HEK293 (cell line): ENCODE measurements at regions not wholly inside any gene's neighbourhood (a gene's known extent, or its start where the extent isn't known, plus 50 kb on each side); places are given as distances from the start of the nearest gene placed in this dataset.

Experiments used
- CTCF ChIA-PET: fragments of 350-600 bp; formaldehyde crosslinking; extraction: SDS; loops from one replicate; lab custom pipeline; 2021; ENCODE audit warnings: antibody characterized with exemption; lab: Yijun Ruan, JAX
- POLR2A ChIA-PET: fragments of 300-600 bp; formaldehyde crosslinking; extraction: SDS; loops from one replicate; lab custom pipeline; 2020; ENCODE audit warnings: antibody characterized with exemption, inconsistent platforms; lab: Yijun Ruan, JAX
- H3K27ac ChIP-seq: fragments of 200-500 bp; sonication (Bioruptor generic); 2 replicates; pipeline ENCODE4 v1.5.1; 2014; ENCODE audit warnings: low read depth, low read length, control low read depth, inconsistent platforms; ENCODE audit errors: extremely low read depth
- H3K36me3 ChIP-seq, 2 experiments: fragments of 200-500 bp in 1 of 2; sonication (Bioruptor generic) in 1 of 2; 1 replicate in 1 of 2; 2 replicates in 1 of 2; pipeline ENCODE4 v1.5.1; 2014 to 2017; ENCODE audit warnings: inconsistent platforms in 2 of 2, low read length in 2 of 2; ENCODE audit not compliant: control insufficient read depth in 2 of 2, insufficient read depth in 1 of 2
- H3K4me1 ChIP-seq: fragments of 200-500 bp; sonication (Bioruptor generic); 2 replicates; pipeline ENCODE4 v1.5.1; 2014; ENCODE audit warnings: mild to moderate bottlenecking, low read length, inconsistent platforms; ENCODE audit not compliant: control insufficient read depth, insufficient read depth
- H3K4me3 ChIP-seq: 2 replicates; pipeline ENCODE4 v1.5.1; 2011; ENCODE audit warnings: low read depth, mild to moderate bottlenecking, control low read depth, low read length, moderate library complexity
- H3K9me3 ChIP-seq: fragments of 200-500 bp; sonication (Bioruptor generic); 2 replicates; pipeline ENCODE4 v1.5.1; 2014; ENCODE audit warnings: low read depth, low read length, inconsistent platforms; ENCODE audit not compliant: control insufficient read depth, insufficient read depth
- FEZF1 ChIP-seq: fragments of 450-650 bp; formaldehyde crosslinking; IDR thresholded peaks from 2 replicates; pipeline ENCODE4 v1.5.1; 2016; ENCODE audit warnings: missing biosample characterization, missing genetic modification characterization
- GFI1B ChIP-seq: fragments of 450-650 bp; formaldehyde crosslinking; IDR thresholded peaks from 2 replicates; pipeline ENCODE4 v1.5.1; 2016; ENCODE audit warnings: missing biosample characterization, missing genetic modification characterization
- GLI2 ChIP-seq: fragments of 450-650 bp; formaldehyde crosslinking; IDR thresholded peaks from 2 replicates; pipeline ENCODE4; 2017; ENCODE audit warnings: missing biosample characterization, missing genetic modification characterization, low read depth, borderline replicate concordance
- GLI4 ChIP-seq: fragments of 450-650 bp; formaldehyde crosslinking; IDR thresholded peaks from 2 replicates; pipeline ENCODE4 v1.5.1; 2016; ENCODE audit warnings: missing biosample characterization, missing genetic modification characterization
- KLF10 ChIP-seq: fragments of 450-650 bp; IDR thresholded peaks from 2 replicates; pipeline ENCODE4 v1.5.1; 2018; ENCODE audit warnings: missing biosample characterization, mild to moderate bottlenecking, missing genetic modification characterization
- PRDM10 ChIP-seq: fragments of 450-650 bp; formaldehyde crosslinking; IDR thresholded peaks from 2 replicates; pipeline ENCODE4 v1.5.1; 2016; ENCODE audit warnings: missing biosample characterization, missing genetic modification characterization
- ZBTB20 ChIP-seq: fragments of 450-650 bp; formaldehyde crosslinking; IDR thresholded peaks from 2 replicates; pipeline ENCODE4 v1.5.1; 2016; ENCODE audit warnings: missing biosample characterization, missing genetic modification characterization
- ZBTB7A ChIP-seq: fragments of 450-650 bp; formaldehyde crosslinking; IDR thresholded peaks from 2 replicates; pipeline ENCODE4 v1.5.1; 2016; ENCODE audit warnings: low read depth, missing biosample characterization, missing genetic modification characterization
- ZNF132 ChIP-seq: fragments of 450-650 bp; formaldehyde crosslinking; IDR thresholded peaks from 2 replicates; pipeline ENCODE4 v1.5.1; 2017; ENCODE audit warnings: missing biosample characterization, missing genetic modification characterization, borderline replicate concordance
- ZNF140 ChIP-seq: fragments of 450-650 bp; formaldehyde crosslinking; IDR thresholded peaks from 2 replicates; pipeline ENCODE4 v1.5.1; 2016; ENCODE audit warnings: missing biosample characterization, missing genetic modification characterization
- ZNF146 ChIP-seq: fragments of 450-650 bp; formaldehyde crosslinking; IDR thresholded peaks from 2 replicates; pipeline ENCODE4 v1.5.1; 2016; ENCODE audit warnings: missing biosample characterization, missing genetic modification characterization
- ZNF18 ChIP-seq: fragments of 450-650 bp; formaldehyde crosslinking; IDR thresholded peaks from 2 replicates; pipeline ENCODE4 v1.5.1; 2016; ENCODE audit warnings: missing biosample characterization, missing genetic modification characterization
- ZNF23 ChIP-seq: fragments of 450-650 bp; formaldehyde crosslinking; IDR thresholded peaks from 2 replicates; pipeline ENCODE4 v1.5.1; 2016; ENCODE audit warnings: missing biosample characterization, missing genetic modification characterization, borderline replicate concordance
- ZNF366 ChIP-seq: fragments of 450-650 bp; formaldehyde crosslinking; conservative IDR thresholded peaks from 2 replicates; pipeline ENCODE4 v1.5.1; 2016; ENCODE audit warnings: missing biosample characterization, missing genetic modification characterization
- ZNF433 ChIP-seq: fragments of 450-650 bp; formaldehyde crosslinking; IDR thresholded peaks from 2 replicates; pipeline ENCODE4 v1.5.1; 2016; ENCODE audit warnings: missing biosample characterization, missing genetic modification characterization, low read depth
- ZNF558 ChIP-seq: fragments of 450-650 bp; formaldehyde crosslinking; IDR thresholded peaks from 2 replicates; pipeline ENCODE4 v1.5.1; 2016; ENCODE audit warnings: missing biosample characterization, missing genetic modification characterization
- ZNF560 ChIP-seq: fragments of 450-650 bp; formaldehyde crosslinking; IDR thresholded peaks from 2 replicates; pipeline ENCODE4 v1.5.1; 2017; ENCODE audit warnings: missing biosample characterization, missing genetic modification characterization, borderline replicate concordance
- ZNF561 ChIP-seq: fragments of 450-650 bp; IDR thresholded peaks from 2 replicates; pipeline ENCODE4 v1.5.1; 2018; ENCODE audit warnings: missing biosample characterization, missing genetic modification characterization, borderline replicate concordance
- ZNF664 ChIP-seq: fragments of 450-650 bp; formaldehyde crosslinking; IDR thresholded peaks from 2 replicates; pipeline ENCODE4 v1.5.1; 2016; ENCODE audit warnings: missing biosample characterization, missing genetic modification characterization
- TF ChIP-seq, protein P1 (sequence below): fragments of 450-650 bp; formaldehyde crosslinking; IDR thresholded peaks from 2 replicates; pipeline ENCODE4 v1.5.1; 2017; ENCODE audit warnings: missing biosample characterization, missing genetic modification characterization
- TF ChIP-seq, protein P2 (sequence below): fragments of 450-650 bp; formaldehyde crosslinking; IDR thresholded peaks from 2 replicates; pipeline ENCODE4 v1.5.1; 2016; ENCODE audit warnings: missing biosample characterization, missing genetic modification characterization
- TF ChIP-seq, protein P3 (sequence below): fragments of 450-650 bp; IDR thresholded peaks from 2 replicates; pipeline ENCODE4 v1.5.1; 2018; ENCODE audit warnings: missing biosample characterization, mild to moderate bottlenecking, missing genetic modification characterization

GRCh38 chr5:125257057-125257972 is 510.9 kb upstream of the ZNF608 start:
- Histone ChIP-seq H3K36me3 (no peaks in the 10 kb centered on the region), H3K4me1 (peaks cover 6% of the 10 kb centered on the region; the same call in 1 of the 2 replicates), H3K9me3 (no peaks in the 10 kb centered on the region), H3K27ac (no peak overlapping the region), H3K4me3 (no peak overlapping the region)
- ChIA-PET CTCF (interaction anchor here (0.6 to 0.7 kb wide), 3 partner anchors 152 to 992 kb away, joined by 3 to 4 read pairs (median 3); no protein-coding TSS in a partner anchor), POLR2A (no interaction called here)
- TF ChIP-seq GLI2 (tag by site-specific recombination) (0 out of 2 replicates have a peak, but pooled peaks have one; percentile 45), GFI1B (tag by site-specific recombination) (peak; percentile 59; the same call in 1 of the 2 replicates), ZNF664 (tag by site-specific recombination) (peak; percentile 78), FEZF1 (tag by site-specific recombination) (peak; percentile 69), ZNF146 (tag by site-specific recombination) (no peak), GLI4 (tag by site-specific recombination) (no peak), ZNF18 (tag by site-specific recombination) (0 out of 2 replicates have a peak, but pooled peaks have one; percentile 14), ZNF558 (tag by site-specific recombination) (0 out of 2 replicates have a peak, but pooled peaks have one; percentile 53), PRDM10 (peak; percentile 25; the same call in 1 of the 2 replicates), ZNF132 (no peak), ZBTB20 (tag by site-specific recombination) (no peak), ZNF433 (tag by site-specific recombination) (no peak), ZNF366 (tag by site-specific recombination) (peak; percentile 69), ZNF23 (tag by site-specific recombination) (no peak), KLF10 (tag by site-specific recombination) (0 out of 2 replicates have a peak, but pooled peaks have one; percentile 24), ZNF140 (no peak), ZNF561 (peak; percentile 63; the same call in 1 of the 2 replicates), ZBTB7A (tag by site-specific recombination) (no peak), ZNF560 (tag by site-specific recombination) (no peak)
- TF ChIP-seq, protein P1, sequence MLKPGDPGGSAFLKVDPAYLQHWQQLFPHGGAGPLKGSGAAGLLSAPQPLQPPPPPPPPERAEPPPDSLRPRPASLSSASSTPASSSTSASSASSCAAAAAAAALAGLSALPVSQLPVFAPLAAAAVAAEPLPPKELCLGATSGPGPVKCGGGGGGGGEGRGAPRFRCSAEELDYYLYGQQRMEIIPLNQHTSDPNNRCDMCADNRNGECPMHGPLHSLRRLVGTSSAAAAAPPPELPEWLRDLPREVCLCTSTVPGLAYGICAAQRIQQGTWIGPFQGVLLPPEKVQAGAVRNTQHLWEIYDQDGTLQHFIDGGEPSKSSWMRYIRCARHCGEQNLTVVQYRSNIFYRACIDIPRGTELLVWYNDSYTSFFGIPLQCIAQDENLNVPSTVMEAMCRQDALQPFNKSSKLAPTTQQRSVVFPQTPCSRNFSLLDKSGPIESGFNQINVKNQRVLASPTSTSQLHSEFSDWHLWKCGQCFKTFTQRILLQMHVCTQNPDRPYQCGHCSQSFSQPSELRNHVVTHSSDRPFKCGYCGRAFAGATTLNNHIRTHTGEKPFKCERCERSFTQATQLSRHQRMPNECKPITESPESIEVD (tag by site-specific recombination) = peak; percentile 96
- TF ChIP-seq, protein P2, sequence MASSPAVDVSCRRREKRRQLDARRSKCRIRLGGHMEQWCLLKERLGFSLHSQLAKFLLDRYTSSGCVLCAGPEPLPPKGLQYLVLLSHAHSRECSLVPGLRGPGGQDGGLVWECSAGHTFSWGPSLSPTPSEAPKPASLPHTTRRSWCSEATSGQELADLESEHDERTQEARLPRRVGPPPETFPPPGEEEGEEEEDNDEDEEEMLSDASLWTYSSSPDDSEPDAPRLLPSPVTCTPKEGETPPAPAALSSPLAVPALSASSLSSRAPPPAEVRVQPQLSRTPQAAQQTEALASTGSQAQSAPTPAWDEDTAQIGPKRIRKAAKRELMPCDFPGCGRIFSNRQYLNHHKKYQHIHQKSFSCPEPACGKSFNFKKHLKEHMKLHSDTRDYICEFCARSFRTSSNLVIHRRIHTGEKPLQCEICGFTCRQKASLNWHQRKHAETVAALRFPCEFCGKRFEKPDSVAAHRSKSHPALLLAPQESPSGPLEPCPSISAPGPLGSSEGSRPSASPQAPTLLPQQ (tag by site-specific recombination) = peak; percentile 36; the same call in 1 of the 2 replicates
- TF ChIP-seq, protein P3, sequence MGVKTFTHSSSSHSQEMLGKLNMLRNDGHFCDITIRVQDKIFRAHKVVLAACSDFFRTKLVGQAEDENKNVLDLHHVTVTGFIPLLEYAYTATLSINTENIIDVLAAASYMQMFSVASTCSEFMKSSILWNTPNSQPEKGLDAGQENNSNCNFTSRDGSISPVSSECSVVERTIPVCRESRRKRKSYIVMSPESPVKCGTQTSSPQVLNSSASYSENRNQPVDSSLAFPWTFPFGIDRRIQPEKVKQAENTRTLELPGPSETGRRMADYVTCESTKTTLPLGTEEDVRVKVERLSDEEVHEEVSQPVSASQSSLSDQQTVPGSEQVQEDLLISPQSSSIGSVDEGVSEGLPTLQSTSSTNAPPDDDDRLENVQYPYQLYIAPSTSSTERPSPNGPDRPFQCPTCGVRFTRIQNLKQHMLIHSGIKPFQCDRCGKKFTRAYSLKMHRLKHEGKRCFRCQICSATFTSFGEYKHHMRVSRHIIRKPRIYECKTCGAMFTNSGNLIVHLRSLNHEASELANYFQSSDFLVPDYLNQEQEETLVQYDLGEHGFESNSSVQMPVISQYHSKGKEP = peak; percentile 39; the same call in 1 of the 2 replicates
